GM19455 (cell line): ENCODE measurements at regions not wholly inside any gene's neighbourhood (a gene's known extent, or its start where the extent isn't known, plus 50 kb on each side); places are given as distances from the start of the nearest gene placed in this dataset.
"Not testable (repeated sequence)": the region's sequence is repeated elsewhere in the genome, so short reads cannot be mapped to it uniquely, and the experiment has no call there.

Experiments used
- ATAC-seq: cut with Tn5 transposase; IDR thresholded peaks from one replicate; pipeline ENCODE4 v1.9.1; 2021; ENCODE audit not compliant: unreplicated experiment

GRCh38 chr3:153026026-153026425, 136.0 kb upstream of the RAP2B start:
- no peak for ATAC-seq

GRCh38 chr3:153028381-153028780, 133.6 kb upstream of the RAP2B start:
- no peak for ATAC-seq

GRCh38 chr3:153029350-153029749, 132.7 kb upstream of the RAP2B start:
- no peak for ATAC-seq

GRCh38 chr3:153032891-153033290, 129.1 kb upstream of the RAP2B start:
- no peak for ATAC-seq

GRCh38 chr3:153036846-153037245, 125.2 kb upstream of the RAP2B start:
- no peak for ATAC-seq

- ATAC-seq, result no peak
Measured at GRCh38 chr3:153038367-153038766, 123.7 kb upstream of the RAP2B start.

GRCh38 chr3:153038779-153039178, 123.2 kb upstream of the RAP2B start:
- ATAC-seq, result no peak

GRCh38 chr3:153041181-153041580, 120.8 kb upstream of the RAP2B start:
- ATAC-seq, result no peak

- no peak for ATAC-seq
Measured at GRCh38 chr3:153042088-153042487, 119.9 kb upstream of the RAP2B start.

- no peak for ATAC-seq
Measured at GRCh38 chr3:153043729-153044328, 118.2 kb upstream of the RAP2B start.

- ATAC-seq, result no peak
Measured at GRCh38 chr3:153045150-153045549, 116.9 kb upstream of the RAP2B start.

GRCh38 chr3:153050978-153051377, 111.0 kb upstream of the RAP2B start:
- ATAC-seq, result no peak

- ATAC-seq, result no peak
Measured at GRCh38 chr3:153051427-153052095, 110.5 kb upstream of the RAP2B start.

GRCh38 chr3:153052096-153052460, 109.9 kb upstream of the RAP2B start:
- ATAC-seq, result no peak

GRCh38 chr3:153055217-153055616, 106.8 kb upstream of the RAP2B start:
- ATAC-seq, result no peak

- ATAC-seq, result no peak
Measured at GRCh38 chr3:153055779-153056178, 106.2 kb upstream of the RAP2B start.

- ATAC-seq, result not testable (repeated sequence)
Measured at GRCh38 chr3:153058031-153058688, 103.9 kb upstream of the RAP2B start.

- no peak for ATAC-seq
Measured at GRCh38 chr3:153060346-153060745, 101.7 kb upstream of the RAP2B start.

GRCh38 chr3:153061938-153062528, 100.0 kb upstream of the RAP2B start:
- no peak for ATAC-seq

GRCh38 chr3:153063337-153063736, 98.7 kb upstream of the RAP2B start:
- ATAC-seq, result no peak

GRCh38 chr3:153066983-153067382, 95.0 kb upstream of the RAP2B start:
- ATAC-seq, result no peak
